ENCODE measurements at regions not wholly inside any gene's neighbourhood (a gene's known extent, or its start where the extent isn't known, plus 50 kb on each side); places are given as distances from the start of the nearest gene placed in this dataset.

DNA sequence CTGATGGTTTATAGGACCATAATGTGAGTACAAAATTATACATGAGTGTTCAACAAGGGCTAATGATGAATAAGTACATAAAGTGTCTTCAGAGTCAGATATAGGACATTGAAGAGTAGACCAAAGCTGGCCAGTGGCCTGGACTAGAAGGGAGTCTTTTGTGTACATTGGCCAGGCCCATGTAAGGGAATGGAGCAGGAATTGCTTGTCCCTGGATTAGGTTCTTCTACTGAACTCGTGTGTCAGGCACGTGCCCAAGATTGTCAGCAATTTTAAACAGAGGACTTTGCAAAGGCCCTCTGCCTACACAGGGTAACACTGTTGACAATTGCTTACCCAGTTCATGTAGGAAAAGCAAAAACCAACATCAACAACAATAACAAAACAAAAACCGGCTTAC, 196.0 kb upstream of the SEL1L start:
- H3K9me3 ChIP-seq (ENCODE audit: low read length) = no peaks in the 10 kb centered on the region
- H3K4me2 ChIP-seq (ENCODE audit: low read length) = no peak overlapping the region
- no peak overlapping the region for H3K9ac ChIP-seq (ENCODE audit: low read length)
- H3K9me2 ChIP-seq (ENCODE audit: insufficient read depth, low read length) = no peaks in the 10 kb centered on the region
- TF ChIP-seq, protein P1, sequence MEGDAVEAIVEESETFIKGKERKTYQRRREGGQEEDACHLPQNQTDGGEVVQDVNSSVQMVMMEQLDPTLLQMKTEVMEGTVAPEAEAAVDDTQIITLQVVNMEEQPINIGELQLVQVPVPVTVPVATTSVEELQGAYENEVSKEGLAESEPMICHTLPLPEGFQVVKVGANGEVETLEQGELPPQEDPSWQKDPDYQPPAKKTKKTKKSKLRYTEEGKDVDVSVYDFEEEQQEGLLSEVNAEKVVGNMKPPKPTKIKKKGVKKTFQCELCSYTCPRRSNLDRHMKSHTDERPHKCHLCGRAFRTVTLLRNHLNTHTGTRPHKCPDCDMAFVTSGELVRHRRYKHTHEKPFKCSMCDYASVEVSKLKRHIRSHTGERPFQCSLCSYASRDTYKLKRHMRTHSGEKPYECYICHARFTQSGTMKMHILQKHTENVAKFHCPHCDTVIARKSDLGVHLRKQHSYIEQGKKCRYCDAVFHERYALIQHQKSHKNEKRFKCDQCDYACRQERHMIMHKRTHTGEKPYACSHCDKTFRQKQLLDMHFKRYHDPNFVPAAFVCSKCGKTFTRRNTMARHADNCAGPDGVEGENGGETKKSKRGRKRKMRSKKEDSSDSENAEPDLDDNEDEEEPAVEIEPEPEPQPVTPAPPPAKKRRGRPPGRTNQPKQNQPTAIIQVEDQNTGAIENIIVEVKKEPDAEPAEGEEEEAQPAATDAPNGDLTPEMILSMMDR (IDR thresholded peaks at IDR 0.05; ENCODE audit: poor library complexity, severe bottlenecking) = no peak
- TF ChIP-seq TAF1 (IDR thresholded peaks at IDR 0.05; ENCODE audit: low read depth) = no peak
- TF ChIP-seq EZH2 (IDR thresholded peaks at IDR 0.05; ENCODE audit: borderline replicate concordance, insufficient read depth, low read length, poor library complexity, severe bottlenecking) = no peak
- no peak for TF ChIP-seq MXI1 (conservative IDR thresholded peaks at IDR 0.05; ENCODE audit: poor library complexity, severe bottlenecking)
- TF ChIP-seq POLR2AphosphoS5 (IDR thresholded peaks at IDR 0.05) = no peak
- no peak for TF ChIP-seq RAD21 (conservative IDR thresholded peaks at IDR 0.05)
- TF ChIP-seq EP300 (conservative IDR thresholded peaks at IDR 0.05; ENCODE audit: poor library complexity, severe bottlenecking) = no peak
- TF ChIP-seq SMC3 (conservative IDR thresholded peaks at IDR 0.05; ENCODE audit: poor library complexity) = no peak
- TF ChIP-seq, protein P2, sequence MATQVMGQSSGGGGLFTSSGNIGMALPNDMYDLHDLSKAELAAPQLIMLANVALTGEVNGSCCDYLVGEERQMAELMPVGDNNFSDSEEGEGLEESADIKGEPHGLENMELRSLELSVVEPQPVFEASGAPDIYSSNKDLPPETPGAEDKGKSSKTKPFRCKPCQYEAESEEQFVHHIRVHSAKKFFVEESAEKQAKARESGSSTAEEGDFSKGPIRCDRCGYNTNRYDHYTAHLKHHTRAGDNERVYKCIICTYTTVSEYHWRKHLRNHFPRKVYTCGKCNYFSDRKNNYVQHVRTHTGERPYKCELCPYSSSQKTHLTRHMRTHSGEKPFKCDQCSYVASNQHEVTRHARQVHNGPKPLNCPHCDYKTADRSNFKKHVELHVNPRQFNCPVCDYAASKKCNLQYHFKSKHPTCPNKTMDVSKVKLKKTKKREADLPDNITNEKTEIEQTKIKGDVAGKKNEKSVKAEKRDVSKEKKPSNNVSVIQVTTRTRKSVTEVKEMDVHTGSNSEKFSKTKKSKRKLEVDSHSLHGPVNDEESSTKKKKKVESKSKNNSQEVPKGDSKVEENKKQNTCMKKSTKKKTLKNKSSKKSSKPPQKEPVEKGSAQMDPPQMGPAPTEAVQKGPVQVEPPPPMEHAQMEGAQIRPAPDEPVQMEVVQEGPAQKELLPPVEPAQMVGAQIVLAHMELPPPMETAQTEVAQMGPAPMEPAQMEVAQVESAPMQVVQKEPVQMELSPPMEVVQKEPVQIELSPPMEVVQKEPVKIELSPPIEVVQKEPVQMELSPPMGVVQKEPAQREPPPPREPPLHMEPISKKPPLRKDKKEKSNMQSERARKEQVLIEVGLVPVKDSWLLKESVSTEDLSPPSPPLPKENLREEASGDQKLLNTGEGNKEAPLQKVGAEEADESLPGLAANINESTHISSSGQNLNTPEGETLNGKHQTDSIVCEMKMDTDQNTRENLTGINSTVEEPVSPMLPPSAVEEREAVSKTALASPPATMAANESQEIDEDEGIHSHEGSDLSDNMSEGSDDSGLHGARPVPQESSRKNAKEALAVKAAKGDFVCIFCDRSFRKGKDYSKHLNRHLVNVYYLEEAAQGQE (IDR thresholded peaks at IDR 0.05; ENCODE audit: borderline replicate concordance) = no peak
- H3K4me3 ChIP-seq (ENCODE audit: low read length) = no peak overlapping the region
- no peaks in the 10 kb centered on the region for H3K27me3 ChIP-seq (ENCODE audit: insufficient read depth, low read depth, low read length)
- H3F3A ChIP-seq (ENCODE audit: insufficient read depth, low read length, poor library complexity, severe bottlenecking) = no peaks in the 10 kb centered on the region
- no peaks in the 10 kb centered on the region for H4K20me1 ChIP-seq (ENCODE audit: insufficient read depth)
- no peaks in the 10 kb centered on the region for H3K79me2 ChIP-seq (replicated peaks; ENCODE audit: insufficient read depth, low read length)
- no peak overlapping the region for H3K27ac ChIP-seq (ENCODE audit: low read length)
- no peaks in the 10 kb centered on the region for H3K36me3 ChIP-seq (ENCODE audit: insufficient read depth, low read length)
- no peak overlapping the region for H2AFZ ChIP-seq (ENCODE audit: low read depth, low read length)

DNA sequence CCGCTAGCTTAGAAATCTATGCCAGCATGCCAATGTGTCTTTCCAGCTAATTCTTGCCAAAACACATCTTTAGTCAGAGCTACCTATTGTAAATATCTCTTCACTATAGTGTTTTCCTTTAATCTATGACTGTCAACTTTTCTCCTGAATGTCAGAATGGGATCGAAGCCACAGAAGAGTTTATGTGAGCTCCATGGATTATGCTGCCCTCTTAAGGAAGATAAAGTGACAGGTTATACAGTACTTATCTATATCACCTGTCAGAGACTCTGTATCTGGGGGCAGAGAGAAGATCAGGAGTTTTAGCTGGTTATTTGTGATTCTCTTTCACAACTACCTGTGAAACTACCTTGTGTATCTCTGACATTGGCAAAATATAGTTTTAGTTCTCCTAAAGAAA, 204.3 kb upstream of the SEL1L start:
- no peak overlapping the region for H2AFZ ChIP-seq (ENCODE audit: low read depth, low read length)
- H3F3A ChIP-seq (ENCODE audit: insufficient read depth, low read length, poor library complexity, severe bottlenecking) = peaks cover 8% of the 10 kb centered on the region
- no peak for TF ChIP-seq EZH2 (IDR thresholded peaks at IDR 0.05; ENCODE audit: borderline replicate concordance, insufficient read depth, low read length, poor library complexity, severe bottlenecking)
- TF ChIP-seq SMC3 (conservative IDR thresholded peaks at IDR 0.05; ENCODE audit: poor library complexity) = peak; percentile 59
- TF ChIP-seq EP300 (conservative IDR thresholded peaks at IDR 0.05; ENCODE audit: poor library complexity, severe bottlenecking) = peak; percentile 66
- no peak for TF ChIP-seq TAF1 (IDR thresholded peaks at IDR 0.05; ENCODE audit: low read depth)
- no peak for TF ChIP-seq POLR2AphosphoS5 (IDR thresholded peaks at IDR 0.05)
- TF ChIP-seq, protein P1 (IDR thresholded peaks at IDR 0.05; ENCODE audit: poor library complexity, severe bottlenecking) = peak; percentile 62
- peak; percentile 65 for TF ChIP-seq RAD21 (conservative IDR thresholded peaks at IDR 0.05)
- no peak for TF ChIP-seq MXI1 (conservative IDR thresholded peaks at IDR 0.05; ENCODE audit: poor library complexity, severe bottlenecking)
- TF ChIP-seq, protein P2 (IDR thresholded peaks at IDR 0.05; ENCODE audit: borderline replicate concordance) = no peak
- H4K20me1 ChIP-seq (ENCODE audit: insufficient read depth) = no peaks in the 10 kb centered on the region
- no peak overlapping the region for H3K4me2 ChIP-seq (ENCODE audit: low read length)
- H3K27me3 ChIP-seq (ENCODE audit: insufficient read depth, low read depth, low read length) = no peaks in the 10 kb centered on the region
- H3K9ac ChIP-seq (ENCODE audit: low read length) = no peak overlapping the region
- no peaks in the 10 kb centered on the region for H3K9me2 ChIP-seq (ENCODE audit: insufficient read depth, low read length)
- no peaks in the 10 kb centered on the region for H3K9me3 ChIP-seq (ENCODE audit: low read length)
- H3K36me3 ChIP-seq (ENCODE audit: insufficient read depth, low read length) = no peaks in the 10 kb centered on the region
- peak overlapping the region; percentile 6 for H3K27ac ChIP-seq (ENCODE audit: low read length)
- H3K79me2 ChIP-seq (replicated peaks; ENCODE audit: insufficient read depth, low read length) = no peaks in the 10 kb centered on the region
- H3K4me3 ChIP-seq (ENCODE audit: low read length) = no peak overlapping the region
